ENCODE measurements at regions not wholly inside any gene's neighbourhood (a gene's known extent, or its start where the extent isn't known, plus 50 kb on each side); places are given as distances from the start of the nearest gene placed in this dataset.

GRCh38 chr5:103851091-103851490, 288.5 kb upstream of the NUDT12 start:
- no peak for DNase-seq (ENCODE audit: low spot score)
- Histone ChIP-seq H3K36me3 (no peaks in the 10 kb centered on the region), H3K9me3 (no peaks in the 10 kb centered on the region), H3K4me1 (no peaks in the 10 kb centered on the region), H3K27ac (no peak overlapping the region), H3K4me3 (no peak overlapping the region), H3K27me3 (no peaks in the 10 kb centered on the region)
- TF ChIP-seq CTCF (IDR thresholded peaks at IDR 0.05) = no peak

DNA sequence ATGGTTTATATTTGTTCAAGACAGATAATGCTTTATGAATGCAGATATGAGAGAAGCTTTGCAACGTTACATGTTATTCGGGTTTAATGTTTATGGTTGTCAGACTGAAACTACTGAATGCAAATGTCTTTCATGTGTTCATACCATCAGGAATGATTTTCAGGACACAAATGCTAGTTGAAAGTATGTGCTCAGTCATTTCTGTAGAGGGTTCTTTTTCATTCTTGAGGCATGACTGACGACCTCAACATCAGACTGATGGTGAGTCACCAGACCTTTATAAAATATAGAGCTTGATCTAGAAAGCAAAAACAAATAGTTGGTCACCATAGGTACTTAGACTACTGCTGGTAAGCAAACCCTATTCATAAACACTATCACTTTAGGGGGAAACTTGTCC, 287.3 kb upstream of the NUDT12 start:
- no peaks in the 10 kb centered on the region for H3K36me3 ChIP-seq
- TF ChIP-seq CTCF (IDR thresholded peaks at IDR 0.05) = no peak
- H3K27ac ChIP-seq = no peak overlapping the region
- no peaks in the 10 kb centered on the region for H3K27me3 ChIP-seq
- H3K4me3 ChIP-seq = no peak overlapping the region
- H3K4me1 ChIP-seq = no peaks in the 10 kb centered on the region
- no peaks in the 10 kb centered on the region for H3K9me3 ChIP-seq
- DNase-seq (ENCODE audit: low spot score) = no peak

- Histone ChIP-seq H3K27ac (no peak overlapping the region), H3K36me3 (no peaks in the 10 kb centered on the region), H3K9me3 (no peaks in the 10 kb centered on the region), H3K27me3 (no peaks in the 10 kb centered on the region), H3K4me1 (no peaks in the 10 kb centered on the region), H3K4me3 (no peak overlapping the region)
- DNase-seq (ENCODE audit: low spot score) = no peak
- TF ChIP-seq CTCF (IDR thresholded peaks at IDR 0.05) = no peak
Observed at GRCh38 chr5:103847060-103847459, 284.5 kb upstream of the NUDT12 start.

DNA sequence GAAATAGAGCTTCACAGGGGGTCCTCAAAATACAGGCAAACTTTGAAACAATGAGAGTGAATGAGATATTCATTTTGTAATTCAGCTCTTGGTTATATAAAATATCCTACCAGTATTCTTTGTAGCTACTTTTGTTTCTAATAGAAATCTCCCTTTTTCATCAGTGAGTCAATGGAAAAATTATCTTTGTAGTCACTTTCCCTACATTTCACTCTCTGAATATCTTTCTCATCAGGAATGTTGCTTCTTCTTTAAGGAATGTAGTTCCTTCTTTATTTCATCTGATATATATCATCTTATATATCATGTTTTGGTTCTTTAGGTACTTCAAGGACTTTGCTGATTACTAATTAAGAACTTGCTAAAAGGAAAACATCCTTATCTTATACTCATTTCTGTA, 280.3 kb upstream of the NUDT12 start:
- no peak for TF ChIP-seq CTCF (IDR thresholded peaks at IDR 0.05)
- no peaks in the 10 kb centered on the region for H3K27me3 ChIP-seq
- H3K36me3 ChIP-seq = no peaks in the 10 kb centered on the region
- no peak for DNase-seq (ENCODE audit: low spot score)
- H3K4me1 ChIP-seq = no peaks in the 10 kb centered on the region
- no peaks in the 10 kb centered on the region for H3K9me3 ChIP-seq
- no peak overlapping the region for H3K27ac ChIP-seq
- no peak overlapping the region for H3K4me3 ChIP-seq

DNA sequence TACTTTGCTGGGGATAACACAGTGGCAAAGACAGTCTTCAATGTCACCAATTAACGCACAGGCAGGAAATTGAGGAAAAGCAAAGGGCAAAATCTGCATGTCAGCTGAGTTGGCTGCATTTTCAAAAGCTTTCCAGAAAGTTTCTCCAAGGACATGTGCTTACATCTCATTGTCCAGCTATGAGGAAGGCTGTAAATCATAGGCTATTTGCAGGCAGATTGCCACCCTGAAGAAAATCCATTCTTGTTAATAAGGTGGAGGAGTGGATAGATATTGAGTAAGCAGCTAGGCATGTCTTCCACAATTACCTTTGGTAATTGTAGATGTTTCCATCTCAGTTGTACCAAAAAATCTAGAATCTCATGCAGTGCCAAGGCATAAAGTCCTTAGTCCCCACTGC, 278.0 kb upstream of the NUDT12 start:
- no peaks in the 10 kb centered on the region for H3K36me3 ChIP-seq
- TF ChIP-seq CTCF (IDR thresholded peaks at IDR 0.05) = no peak
- no peaks in the 10 kb centered on the region for H3K4me1 ChIP-seq
- H3K4me3 ChIP-seq = no peak overlapping the region
- DNase-seq (ENCODE audit: low spot score) = no peak
- no peaks in the 10 kb centered on the region for H3K27me3 ChIP-seq
- H3K9me3 ChIP-seq = no peaks in the 10 kb centered on the region
- H3K27ac ChIP-seq = no peak overlapping the region

DNA sequence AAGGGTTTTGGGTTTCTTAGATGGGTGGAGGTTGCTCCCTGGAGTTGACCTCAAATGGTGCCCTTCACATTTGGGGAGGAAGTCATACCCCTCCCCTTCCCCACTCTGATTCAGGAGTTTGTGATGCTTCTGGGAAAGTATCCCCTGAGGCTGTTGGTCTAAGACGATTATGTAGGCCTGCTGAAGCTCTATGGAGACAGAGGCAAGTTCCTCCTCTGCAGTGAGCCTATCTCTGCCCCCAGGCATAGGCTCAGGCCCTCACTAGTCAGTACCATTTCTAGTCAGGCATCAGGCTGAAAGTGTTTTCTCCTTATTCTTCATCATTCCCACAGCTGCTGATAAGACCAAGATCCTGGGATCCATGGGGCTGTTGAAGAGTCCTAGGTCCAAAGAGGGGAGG, 271.6 kb upstream of the NUDT12 start:
- Histone ChIP-seq H3K4me1 (no peaks in the 10 kb centered on the region), H3K4me3 (no peak overlapping the region), H3K9me3 (no peaks in the 10 kb centered on the region), H3K36me3 (no peaks in the 10 kb centered on the region), H3K27ac (no peak overlapping the region), H3K27me3 (no peaks in the 10 kb centered on the region)
- no peak for TF ChIP-seq CTCF (IDR thresholded peaks at IDR 0.05)
- no peak for DNase-seq (ENCODE audit: low spot score)
